K562 (cell line): ENCODE measurements at regions not wholly inside any gene's neighbourhood (a gene's known extent, or its start where the extent isn't known, plus 50 kb on each side); places are given as distances from the start of the nearest gene placed in this dataset.

Source experiments
- HDAC1 ChIP-seq, 2 experiments: fragments of 450-650 bp; IDR thresholded peaks; 2 replicates each; pipeline ENCODE4 v1.6.1; 2016 to 2017; ENCODE audit warnings: inconsistent platforms in 1 of 2, mild to moderate bottlenecking in 1 of 2, moderate library complexity in 1 of 2
- KLF6 ChIP-seq: fragments of 250-450 bp; sonication (Bioruptor Pico); IDR thresholded peaks from 2 replicates; pipeline ENCODE4 v1.4.0; 2020; ENCODE audit warnings: mild to moderate bottlenecking, moderate library complexity, borderline replicate concordance
- MYC ChIP-seq, 2 experiments: fragments of 250-450 bp in 1 of 2; sonication (Bioruptor Pico) in 1 of 2; IDR thresholded peaks; 2 replicates each; pipeline versions ENCODE4 v1.5.1 to v1.6.1; 2012 to 2021; ENCODE audit warnings: low read depth in 2 of 2, borderline replicate concordance in 1 of 2, improper control_type of control experiment in 1 of 2, low read length in 1 of 2, mild to moderate bottlenecking in 1 of 2, moderate library complexity in 1 of 2
- PHF8 ChIP-seq: fragments of 200-600 bp; sonication (generic); IDR thresholded peaks from 2 replicates; pipeline ENCODE4 v1.6.1; 2012; ENCODE audit warnings: mixed run types, mild to moderate bottlenecking, inconsistent platforms, low read length, moderate library complexity, borderline replicate concordance
- PTRF ChIP-seq: fragments of 450-650 bp; IDR thresholded peaks from 2 replicates; pipeline ENCODE4 v1.6.1; 2016; ENCODE audit warnings: mild to moderate bottlenecking, missing genetic modification characterization, missing compliant biosample characterization
- SMAD4 ChIP-seq: fragments of 250-450 bp; sonication (Bioruptor Pico); conservative IDR thresholded peaks from 2 replicates; pipeline ENCODE4 v1.8.0; 2021; ENCODE audit warnings: inconsistent platforms, mild to moderate bottlenecking, moderate library complexity
- SPI1 ChIP-seq: IDR thresholded peaks from 2 replicates; pipeline ENCODE4 v1.6.1; 2011; ENCODE audit warnings: low read depth, low read length, control low read depth, borderline replicate concordance
- TBL1XR1 ChIP-seq, 2 experiments: IDR thresholded peaks; 2 replicates each; pipeline ENCODE4 v1.6.1; 2012; ENCODE audit warnings: improper control_type of control experiment in 2 of 2, low read length in 2 of 2, mild to moderate bottlenecking in 1 of 2
- ZNF583 ChIP-seq: fragments of 250-450 bp; sonication (Bioruptor Pico); IDR thresholded peaks from 2 replicates; pipeline ENCODE4 v1.4.0; 2020
- TF ChIP-seq, protein P1 (sequence below): fragments of 250-450 bp; sonication (Bioruptor Pico); IDR thresholded peaks from 2 replicates; pipeline ENCODE4 v1.4.0; 2020; ENCODE audit warnings: mild to moderate bottlenecking, moderate library complexity, borderline replicate concordance
- TF ChIP-seq, protein P2 (sequence below): sonication (generic); formaldehyde crosslinking; IDR thresholded peaks from 2 replicates; pipeline ENCODE4 v1.9.0; 2022; ENCODE audit warnings: mild to moderate bottlenecking, missing genetic modification reagents
- TF ChIP-seq, protein P3 (sequence below), 2 experiments: fragments of 450-650 bp in 1 of 2; IDR thresholded peaks; 2 replicates each; pipeline ENCODE4 v1.6.1; 2011 to 2017; ENCODE audit warnings: low read depth in 2 of 2, antibody characterized with exemption in 1 of 2, borderline replicate concordance in 1 of 2, low read length in 1 of 2, mild to moderate bottlenecking in 1 of 2, mixed read lengths in 1 of 2; ENCODE audit not compliant: control insufficient read depth in 1 of 2
- TF ChIP-seq, protein P4 (sequence below): fragments of 450-650 bp; IDR thresholded peaks from 2 replicates; pipeline ENCODE4 v1.6.1; 2016; ENCODE audit warnings: antibody characterized with exemption

DNA sequence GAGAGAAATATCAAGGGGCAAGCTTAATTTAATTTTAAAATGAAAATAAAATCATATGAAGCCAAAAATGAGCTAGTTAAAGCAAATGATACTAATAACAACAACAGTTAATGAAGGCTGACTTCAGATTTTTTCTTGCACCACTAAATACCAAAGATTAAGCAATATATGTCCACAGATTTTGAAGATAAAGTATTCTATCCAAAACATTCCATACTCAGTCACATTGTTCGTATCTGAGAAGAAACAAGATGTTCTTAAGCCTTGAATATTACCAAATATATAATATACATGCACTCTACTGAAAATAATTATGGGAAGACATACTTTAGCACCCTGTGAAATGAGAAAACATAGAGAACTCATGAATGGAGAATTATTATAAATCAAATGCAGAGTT is 593.3 kb upstream of the SYT4 start (continued):
- TF ChIP-seq, protein P1, sequence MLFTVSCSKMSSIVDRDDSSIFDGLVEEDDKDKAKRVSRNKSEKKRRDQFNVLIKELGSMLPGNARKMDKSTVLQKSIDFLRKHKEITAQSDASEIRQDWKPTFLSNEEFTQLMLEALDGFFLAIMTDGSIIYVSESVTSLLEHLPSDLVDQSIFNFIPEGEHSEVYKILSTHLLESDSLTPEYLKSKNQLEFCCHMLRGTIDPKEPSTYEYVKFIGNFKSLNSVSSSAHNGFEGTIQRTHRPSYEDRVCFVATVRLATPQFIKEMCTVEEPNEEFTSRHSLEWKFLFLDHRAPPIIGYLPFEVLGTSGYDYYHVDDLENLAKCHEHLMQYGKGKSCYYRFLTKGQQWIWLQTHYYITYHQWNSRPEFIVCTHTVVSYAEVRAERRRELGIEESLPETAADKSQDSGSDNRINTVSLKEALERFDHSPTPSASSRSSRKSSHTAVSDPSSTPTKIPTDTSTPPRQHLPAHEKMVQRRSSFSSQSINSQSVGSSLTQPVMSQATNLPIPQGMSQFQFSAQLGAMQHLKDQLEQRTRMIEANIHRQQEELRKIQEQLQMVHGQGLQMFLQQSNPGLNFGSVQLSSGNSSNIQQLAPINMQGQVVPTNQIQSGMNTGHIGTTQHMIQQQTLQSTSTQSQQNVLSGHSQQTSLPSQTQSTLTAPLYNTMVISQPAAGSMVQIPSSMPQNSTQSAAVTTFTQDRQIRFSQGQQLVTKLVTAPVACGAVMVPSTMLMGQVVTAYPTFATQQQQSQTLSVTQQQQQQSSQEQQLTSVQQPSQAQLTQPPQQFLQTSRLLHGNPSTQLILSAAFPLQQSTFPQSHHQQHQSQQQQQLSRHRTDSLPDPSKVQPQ = no peak
- TF ChIP-seq SPI1 (no peak), KLF6 (no peak), MYC (IDR thresholded peaks at IDR 0.05; ENCODE audit: low read depth, low read length) (no peak), MYC (CRISPR knock-in tag; IDR thresholded peaks at IDR 0.05; ENCODE audit: borderline replicate concordance, low read depth) (no peak), PHF8 (no peak), PTRF (tag) (no peak), TBL1XR1 (IDR thresholded peaks at IDR 0.05; ENCODE audit: low read length in 2 of 2) (no peak), ZNF583 (no peak), HDAC1 (IDR thresholded peaks at IDR 0.05) (no peak), SMAD4 (no peak)
- TF ChIP-seq, protein P2, sequence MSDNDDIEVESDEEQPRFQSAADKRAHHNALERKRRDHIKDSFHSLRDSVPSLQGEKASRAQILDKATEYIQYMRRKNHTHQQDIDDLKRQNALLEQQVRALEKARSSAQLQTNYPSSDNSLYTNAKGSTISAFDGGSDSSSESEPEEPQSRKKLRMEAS (CRISPR knock-in tag) = no peak
- TF ChIP-seq, protein P3, sequence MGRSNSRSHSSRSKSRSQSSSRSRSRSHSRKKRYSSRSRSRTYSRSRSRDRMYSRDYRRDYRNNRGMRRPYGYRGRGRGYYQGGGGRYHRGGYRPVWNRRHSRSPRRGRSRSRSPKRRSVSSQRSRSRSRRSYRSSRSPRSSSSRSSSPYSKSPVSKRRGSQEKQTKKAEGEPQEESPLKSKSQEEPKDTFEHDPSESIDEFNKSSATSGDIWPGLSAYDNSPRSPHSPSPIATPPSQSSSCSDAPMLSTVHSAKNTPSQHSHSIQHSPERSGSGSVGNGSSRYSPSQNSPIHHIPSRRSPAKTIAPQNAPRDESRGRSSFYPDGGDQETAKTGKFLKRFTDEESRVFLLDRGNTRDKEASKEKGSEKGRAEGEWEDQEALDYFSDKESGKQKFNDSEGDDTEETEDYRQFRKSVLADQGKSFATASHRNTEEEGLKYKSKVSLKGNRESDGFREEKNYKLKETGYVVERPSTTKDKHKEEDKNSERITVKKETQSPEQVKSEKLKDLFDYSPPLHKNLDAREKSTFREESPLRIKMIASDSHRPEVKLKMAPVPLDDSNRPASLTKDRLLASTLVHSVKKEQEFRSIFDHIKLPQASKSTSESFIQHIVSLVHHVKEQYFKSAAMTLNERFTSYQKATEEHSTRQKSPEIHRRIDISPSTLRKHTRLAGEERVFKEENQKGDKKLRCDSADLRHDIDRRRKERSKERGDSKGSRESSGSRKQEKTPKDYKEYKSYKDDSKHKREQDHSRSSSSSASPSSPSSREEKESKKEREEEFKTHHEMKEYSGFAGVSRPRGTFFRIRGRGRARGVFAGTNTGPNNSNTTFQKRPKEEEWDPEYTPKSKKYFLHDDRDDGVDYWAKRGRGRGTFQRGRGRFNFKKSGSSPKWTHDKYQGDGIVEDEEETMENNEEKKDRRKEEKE (IDR thresholded peaks at IDR 0.05; ENCODE audit: borderline replicate concordance in 1 of 2, control insufficient read depth in 1 of 2, low read depth in 2 of 2, low read length in 1 of 2) = no peak
- TF ChIP-seq, protein P4, sequence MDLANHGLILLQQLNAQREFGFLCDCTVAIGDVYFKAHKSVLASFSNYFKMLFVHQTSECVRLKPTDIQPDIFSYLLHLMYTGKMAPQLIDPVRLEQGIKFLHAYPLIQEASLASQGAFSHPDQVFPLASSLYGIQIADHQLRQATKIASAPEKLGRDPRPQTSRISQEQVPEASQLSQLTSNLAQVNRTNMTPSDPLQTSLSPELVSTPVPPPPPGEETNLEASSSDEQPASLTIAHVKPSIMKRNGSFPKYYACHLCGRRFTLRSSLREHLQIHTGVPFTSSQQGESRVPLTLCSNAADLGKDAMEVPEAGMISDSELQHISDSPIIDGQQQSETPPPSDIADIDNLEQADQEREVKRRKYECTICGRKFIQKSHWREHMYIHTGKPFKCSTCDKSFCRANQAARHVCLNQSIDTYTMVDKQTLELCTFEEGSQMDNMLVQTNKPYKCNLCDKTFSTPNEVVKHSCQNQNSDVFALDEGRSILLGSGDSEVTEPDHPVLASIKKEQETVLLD = no peak
